ENCODE measurements at regions not wholly inside any gene's neighbourhood (a gene's known extent, or its start where the extent isn't known, plus 50 kb on each side); places are given as distances from the start of the nearest gene placed in this dataset.

DNA sequence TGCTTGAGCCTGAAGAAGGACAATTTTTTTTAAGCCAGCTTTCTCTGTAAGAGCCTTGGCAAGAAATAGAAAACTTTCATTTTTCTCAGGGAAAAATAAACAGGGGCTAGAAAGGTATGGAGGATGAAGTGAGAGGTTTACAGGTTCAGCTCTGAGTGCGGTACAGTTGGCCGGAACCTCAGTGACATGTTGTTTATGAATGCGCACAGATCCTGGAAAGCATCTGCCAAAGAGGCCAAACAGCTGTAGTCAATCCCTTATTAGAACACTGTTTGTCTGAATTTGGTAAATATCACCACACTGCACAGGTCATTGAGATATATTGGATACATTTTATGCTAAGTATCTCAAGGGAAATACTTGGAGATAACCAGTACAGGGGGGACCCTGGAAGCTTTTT, 561.8 kb upstream of the MDFIC2 start:
- no peak for TF ChIP-seq CTCF (conservative IDR thresholded peaks at IDR 0.05)
- no peak overlapping the region for H3K27ac ChIP-seq

- no peak for TF ChIP-seq CTCF (conservative IDR thresholded peaks at IDR 0.05)
- no peak overlapping the region for H3K27ac ChIP-seq
These were observed 561.2 kb upstream of the MDFIC2 start for GRCh38 chr3:70873686-70874085.

GRCh38 chr3:70871909-70872656, 559.6 kb upstream of the MDFIC2 start:
- H3K27ac ChIP-seq, result no peak overlapping the region
- no peak for TF ChIP-seq CTCF (conservative IDR thresholded peaks at IDR 0.05)

- TF ChIP-seq CTCF (conservative IDR thresholded peaks at IDR 0.05), result no peak
- no peak overlapping the region for H3K27ac ChIP-seq
These were observed 558.1 kb upstream of the MDFIC2 start for GRCh38 chr3:70870576-70870975.

DNA sequence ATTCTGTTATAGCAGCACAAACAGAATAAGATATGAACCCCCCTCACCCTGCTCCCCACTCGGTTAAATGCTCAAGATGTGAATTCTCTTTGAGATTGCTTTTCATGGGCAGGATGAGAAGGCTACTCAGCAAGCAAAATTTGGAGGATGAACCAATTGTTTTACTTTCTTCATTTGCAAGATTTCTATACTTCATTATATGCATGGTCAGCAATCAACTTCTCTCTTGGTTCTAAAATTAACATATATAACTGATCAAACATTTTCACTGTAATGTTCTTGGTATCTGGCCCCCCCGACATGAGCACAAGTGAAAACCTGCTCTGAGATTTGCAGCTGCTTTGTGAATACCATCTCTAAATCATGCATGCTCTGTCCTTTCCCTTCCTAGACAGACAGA, 556.1 kb upstream of the MDFIC2 start:
- no peak for TF ChIP-seq CTCF (conservative IDR thresholded peaks at IDR 0.05)
- no peak overlapping the region for H3K27ac ChIP-seq

- TF ChIP-seq CTCF (conservative IDR thresholded peaks at IDR 0.05), result no peak
- no peak overlapping the region for H3K27ac ChIP-seq
These were observed 550.6 kb upstream of the MDFIC2 start for GRCh38 chr3:70863049-70863448.

- no peak overlapping the region for H3K27ac ChIP-seq
These were observed 549.4 kb upstream of the MDFIC2 start for GRCh38 chr3:70861855-70862254.

More at GRCh38 chr3:70861855-70862254, 549.4 kb upstream of the MDFIC2 start:
- no peak for TF ChIP-seq CTCF (conservative IDR thresholded peaks at IDR 0.05)

All from VCaP (cell line).